Osteoblast (primary cell): ENCODE measurements at regions not wholly inside any gene's neighbourhood (a gene's known extent, or its start where the extent isn't known, plus 50 kb on each side); places are given as distances from the start of the nearest gene placed in this dataset.
"Not testable (repeated sequence)": the region's sequence is repeated elsewhere in the genome, so short reads cannot be mapped to it uniquely, and the experiment has no call there.

Experiments
- DNase-seq: peaks from one replicate; pipeline ENCODE4 v3.0.0; 2011; ENCODE audit warnings: low spot score, mixed read lengths; ENCODE audit not compliant: insufficient read length; ENCODE audit errors: missing footprints
- H2AFZ ChIP-seq: 2 replicates; pipeline ENCODE4 v1.6.0; 2011; ENCODE audit warnings: mild to moderate bottlenecking, low read length
- H3K27ac ChIP-seq: 2 replicates; pipeline ENCODE4 v1.5.1; 2011; ENCODE audit warnings: mild to moderate bottlenecking, low read depth, low read length, moderate library complexity
- H3K27me3 ChIP-seq: 2 replicates; pipeline ENCODE4 v1.6.0; 2012; ENCODE audit warnings: mild to moderate bottlenecking, control low read depth, inconsistent platforms, low read length, moderate library complexity; ENCODE audit not compliant: insufficient read depth
- H3K36me3 ChIP-seq: 2 replicates; pipeline ENCODE4 v1.5.1; 2011; ENCODE audit warnings: mild to moderate bottlenecking, low read length, control low read depth, moderate library complexity; ENCODE audit not compliant: insufficient read depth
- H3K4me1 ChIP-seq: 2 replicates; pipeline ENCODE4 v1.5.1; 2011; ENCODE audit warnings: mild to moderate bottlenecking, low read length, control low read depth, moderate library complexity; ENCODE audit not compliant: insufficient read depth
- H3K4me2 ChIP-seq: 2 replicates; pipeline ENCODE4 v1.6.0; 2011; ENCODE audit warnings: mild to moderate bottlenecking, low read length; ENCODE audit not compliant: insufficient read depth
- H3K4me3 ChIP-seq: fragments of 200-600 bp; sonication (generic); 3 replicates; pipeline ENCODE4 v1.5.1; 2012; ENCODE audit warnings: mild to moderate bottlenecking, low read length, inconsistent platforms; ENCODE audit not compliant: insufficient read depth
- H3K79me2 ChIP-seq: 2 replicates; pipeline ENCODE4 v1.6.0; 2012; ENCODE audit warnings: mild to moderate bottlenecking, low read length, control low read depth, inconsistent platforms; ENCODE audit not compliant: insufficient read depth
- H3K9me3 ChIP-seq: 2 replicates; pipeline ENCODE4 v1.5.1; 2011; ENCODE audit warnings: low read depth, low read length, control low read depth
- H4K20me1 ChIP-seq: 2 replicates; pipeline ENCODE4 v1.6.0; 2012; ENCODE audit warnings: mild to moderate bottlenecking, low read length, control low read depth; ENCODE audit not compliant: insufficient read depth
- TF ChIP-seq, protein P1 (sequence below): IDR thresholded peaks from 2 replicates; pipeline ENCODE4 v1.5.1; 2011; ENCODE audit warnings: mild to moderate bottlenecking, low read depth, low read length, moderate library complexity; ENCODE audit errors: extremely low read depth

DNA sequence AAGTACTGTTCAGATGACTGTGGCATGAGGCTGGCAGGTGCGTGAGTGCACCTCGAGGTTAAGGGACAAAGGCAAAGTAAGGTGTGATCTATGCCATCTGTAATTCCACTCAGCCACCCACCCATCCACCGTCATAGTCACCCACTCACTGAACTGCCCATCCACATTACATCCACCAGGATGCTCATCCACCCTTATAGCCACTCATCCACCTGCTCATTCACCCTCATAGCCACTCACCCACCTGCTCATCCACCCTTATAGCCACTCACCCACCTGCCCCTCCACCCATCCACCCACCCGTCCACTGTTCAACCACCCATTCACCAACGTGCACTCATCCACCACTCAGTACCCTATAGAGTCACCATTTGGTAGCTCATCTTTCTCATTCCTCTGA is 64.1 kb upstream of the UXT start:
- H3K9me3 ChIP-seq: no peaks in the 10 kb centered on the region
- H3K79me2 ChIP-seq: no peaks in the 10 kb centered on the region
- TF ChIP-seq, protein P1, sequence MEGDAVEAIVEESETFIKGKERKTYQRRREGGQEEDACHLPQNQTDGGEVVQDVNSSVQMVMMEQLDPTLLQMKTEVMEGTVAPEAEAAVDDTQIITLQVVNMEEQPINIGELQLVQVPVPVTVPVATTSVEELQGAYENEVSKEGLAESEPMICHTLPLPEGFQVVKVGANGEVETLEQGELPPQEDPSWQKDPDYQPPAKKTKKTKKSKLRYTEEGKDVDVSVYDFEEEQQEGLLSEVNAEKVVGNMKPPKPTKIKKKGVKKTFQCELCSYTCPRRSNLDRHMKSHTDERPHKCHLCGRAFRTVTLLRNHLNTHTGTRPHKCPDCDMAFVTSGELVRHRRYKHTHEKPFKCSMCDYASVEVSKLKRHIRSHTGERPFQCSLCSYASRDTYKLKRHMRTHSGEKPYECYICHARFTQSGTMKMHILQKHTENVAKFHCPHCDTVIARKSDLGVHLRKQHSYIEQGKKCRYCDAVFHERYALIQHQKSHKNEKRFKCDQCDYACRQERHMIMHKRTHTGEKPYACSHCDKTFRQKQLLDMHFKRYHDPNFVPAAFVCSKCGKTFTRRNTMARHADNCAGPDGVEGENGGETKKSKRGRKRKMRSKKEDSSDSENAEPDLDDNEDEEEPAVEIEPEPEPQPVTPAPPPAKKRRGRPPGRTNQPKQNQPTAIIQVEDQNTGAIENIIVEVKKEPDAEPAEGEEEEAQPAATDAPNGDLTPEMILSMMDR: no peak
- no peak overlapping the region for H2AFZ ChIP-seq
- peaks cover 2% of the 10 kb centered on the region for H3K27me3 ChIP-seq
- H3K27ac ChIP-seq: no peak overlapping the region
- H3K36me3 ChIP-seq: no peaks in the 10 kb centered on the region
- no peaks in the 10 kb centered on the region for H4K20me1 ChIP-seq
- no peak for DNase-seq
- H3K4me3 ChIP-seq: no peak overlapping the region
- no peaks in the 10 kb centered on the region for H3K4me1 ChIP-seq
- H3K4me2 ChIP-seq: no peak overlapping the region

DNA sequence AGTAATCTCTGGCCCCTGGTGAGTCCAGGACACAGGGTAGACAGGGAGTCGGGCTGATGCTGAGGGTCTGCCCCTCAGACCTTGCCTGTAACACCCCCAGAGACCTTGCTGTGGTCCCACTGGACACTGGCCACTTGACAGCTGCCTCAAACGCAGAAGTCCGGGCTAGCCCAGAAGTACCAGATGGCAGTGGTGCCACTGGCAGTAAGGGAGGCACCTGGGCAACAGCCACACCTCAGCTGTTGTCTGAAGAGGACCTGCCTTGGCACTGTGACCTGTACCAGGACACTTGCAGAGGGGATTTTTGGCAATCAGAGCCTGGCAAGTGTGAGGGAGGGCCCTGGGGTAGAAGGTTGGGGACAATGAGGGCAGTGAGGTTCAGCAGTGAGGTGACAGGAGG is 63.3 kb upstream of the UXT start:
- no peak overlapping the region for H3K4me3 ChIP-seq
- no peaks in the 10 kb centered on the region for H3K9me3 ChIP-seq
- H2AFZ ChIP-seq: no peak overlapping the region
- H3K27ac ChIP-seq: no peak overlapping the region
- no peaks in the 10 kb centered on the region for H3K79me2 ChIP-seq
- H3K4me1 ChIP-seq: no peaks in the 10 kb centered on the region
- DNase-seq: no peak
- H3K36me3 ChIP-seq: no peaks in the 10 kb centered on the region
- no peaks in the 10 kb centered on the region for H4K20me1 ChIP-seq
- peaks cover 2% of the 10 kb centered on the region for H3K27me3 ChIP-seq
- no peak overlapping the region for H3K4me2 ChIP-seq
- TF ChIP-seq, protein P1: no peak

GRCh38 chrX:47715078-47715477 is 56.1 kb upstream of the UXT start:
- not testable (repeated sequence) for H3K4me2 ChIP-seq, H3K36me3 ChIP-seq, H3K27me3 ChIP-seq, H4K20me1 ChIP-seq, DNase-seq, H3K79me2 ChIP-seq, H3K4me1 ChIP-seq, H3K4me3 ChIP-seq, H3K9me3 ChIP-seq, H3K27ac ChIP-seq, H2AFZ ChIP-seq

GRCh38 chrX:47712675-47713074 is 53.7 kb upstream of the UXT start:
- not testable (repeated sequence) for H3K4me1 ChIP-seq

DNA sequence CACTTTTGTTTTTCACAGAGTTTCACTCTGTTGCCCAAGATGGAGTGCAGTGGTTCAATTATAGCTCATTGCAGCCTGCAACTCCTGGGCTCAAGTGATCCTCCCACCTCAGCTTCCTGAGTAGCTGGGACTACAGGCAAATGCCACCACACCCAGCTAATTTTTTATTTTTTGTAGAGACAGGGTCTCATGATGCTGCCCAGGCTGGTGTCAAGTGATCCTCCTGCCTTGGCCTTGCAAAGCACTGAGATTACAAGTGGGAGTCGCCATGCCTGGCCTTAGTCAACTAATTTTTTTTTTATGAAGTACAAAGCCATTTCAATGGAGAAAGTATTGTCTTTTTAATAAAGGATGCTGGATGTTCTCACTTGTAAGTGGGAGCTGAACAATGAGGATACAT is 51.3 kb upstream of the UXT start:
- DNase-seq: no peak
- no peak overlapping the region for H3K4me3 ChIP-seq
- no peak overlapping the region for H2AFZ ChIP-seq
- H3K4me1 ChIP-seq: peaks cover 10% of the 10 kb centered on the region
- no peaks in the 10 kb centered on the region for H3K9me3 ChIP-seq
- H3K27me3 ChIP-seq: peaks cover 3% of the 10 kb centered on the region
- no peak overlapping the region for H3K4me2 ChIP-seq
- H4K20me1 ChIP-seq: no peaks in the 10 kb centered on the region
- no peak overlapping the region for H3K27ac ChIP-seq
- H3K79me2 ChIP-seq: no peaks in the 10 kb centered on the region
- TF ChIP-seq, protein P1: no peak
- no peaks in the 10 kb centered on the region for H3K36me3 ChIP-seq

More at GRCh38 chrX:47712675-47713074, 53.7 kb upstream of the UXT start:
- not testable (repeated sequence) for H3K4me2 ChIP-seq, H2AFZ ChIP-seq, H3K4me3 ChIP-seq, H3K27ac ChIP-seq, H3K79me2 ChIP-seq, H3K9me3 ChIP-seq, H3K36me3 ChIP-seq, DNase-seq, H4K20me1 ChIP-seq, H3K27me3 ChIP-seq
